Left lung (tissue), 4 donors: ENCODE measurements at regions not wholly inside any gene's neighbourhood (a gene's known extent, or its start where the extent isn't known, plus 50 kb on each side); places are given as distances from the start of the nearest gene placed in this dataset.

Source experiments
- ATAC-seq: fragments of 200-7000 bp; cut with Tn5 transposase; one replicate; pipeline ENCODE4 v1.9.1; 2020; ENCODE audit warnings: moderate library complexity
- DNase-seq, 4 donors: peaks; one replicate each; pipeline ENCODE4 v3.0.0-alpha.2; 2013 to 2020
- H3K27ac ChIP-seq, 2 donors: fragments of 200-600 bp; sonication (generic) in 1 of 2; one replicate each; pipeline versions ENCODE4 v1.5.0 to v1.8.0; 2020 to 2021
- H3K27me3 ChIP-seq, 2 donors: fragments of 200-600 bp; sonication (generic) in 1 of 2; one replicate each; pipeline versions ENCODE4 v1.5.0 to v1.8.0; 2020 to 2021
- H3K36me3 ChIP-seq, 2 donors: fragments of 200-600 bp; sonication (generic) in 1 of 2; one replicate each; pipeline versions ENCODE4 v1.5.0 to v1.8.0; 2020 to 2021
- H3K4me1 ChIP-seq, 2 donors: fragments of 200-600 bp; one replicate each; pipeline ENCODE4 v1.8.0; 2021
- H3K4me3 ChIP-seq, 2 donors: fragments of 200-600 bp; sonication (generic) in 1 of 2; one replicate each; pipeline versions ENCODE4 v1.5.0 to v1.8.0; 2020 to 2021; ENCODE audit warnings: mild to moderate bottlenecking in 1 of 2
- H3K9me3 ChIP-seq, 2 donors: fragments of 200-600 bp; sonication (generic) in 1 of 2; one replicate each; pipeline versions ENCODE4 v1.5.0 to v1.8.0; 2020 to 2021
- CTCF ChIP-seq, 2 donors: fragments of 200-600 bp; sonication (generic) in 1 of 2; IDR thresholded peaks; one replicate each; pipeline versions ENCODE4 v1.5.0 to v1.8.0; 2021; ENCODE audit warnings: antibody characterized with exemption in 2 of 2
- intact Hi-C, 2 donors: fragments of 100-400 bp; cut with DNase I; formaldehyde crosslinking; loops; one replicate each; pipeline versions ENCODE4 v1.11.2 to v1.14.2; 2022
- donor health status: DM: no; HTN: yes; CAD: no.
- donor health status: DM: no; HTN: no; CAD: no.

DNA sequence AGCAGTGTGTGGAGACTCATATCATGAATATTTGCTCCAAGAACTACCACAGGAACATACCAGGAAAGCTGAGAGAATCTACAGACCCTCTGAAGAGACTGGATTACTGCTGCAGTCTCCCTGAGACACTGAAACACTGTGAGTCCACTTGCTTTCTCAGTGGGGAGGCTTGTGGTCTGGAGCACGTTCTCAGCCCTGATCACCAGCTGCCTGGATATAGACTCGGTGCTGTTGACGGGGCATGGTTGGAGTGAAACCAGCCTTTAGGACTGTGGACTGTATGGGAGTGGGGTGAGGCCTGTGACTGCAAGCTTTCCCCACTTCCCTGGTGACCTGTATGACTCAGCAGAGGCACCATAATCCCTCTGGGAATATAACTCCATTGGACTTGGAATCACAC is 525.8 kb upstream of the FBXO33 start:
- no peaks in the 10 kb centered on the region for H3K36me3 ChIP-seq
- no peaks in the 10 kb centered on the region for H3K27me3 ChIP-seq
- intact Hi-C loops, result no loop called here
- ATAC-seq, result no peak
- no peaks in the 10 kb centered on the region for H3K4me1 ChIP-seq
- H3K9me3 ChIP-seq, result peaks cover 0 to 15% of the 10 kb centered on the region in 2 donors
- TF ChIP-seq CTCF (IDR thresholded peaks at IDR 0.05), result no peak
- DNase-seq, result no peak
- no peak overlapping the region for H3K27ac ChIP-seq
- H3K4me3 ChIP-seq, result no peak overlapping the region

GRCh38 chr14:39957290-39957689 is 525.1 kb upstream of the FBXO33 start:
- H3K36me3 ChIP-seq, result no peaks in the 10 kb centered on the region
- H3K27me3 ChIP-seq, result no peaks in the 10 kb centered on the region
- intact Hi-C loops, result no loop called here
- H3K4me3 ChIP-seq, result no peak overlapping the region
- peaks cover 0 to 20% of the 10 kb centered on the region in 2 donors for H3K9me3 ChIP-seq
- ATAC-seq (no peak), DNase-seq (no peak)
- H3K4me1 ChIP-seq, result no peaks in the 10 kb centered on the region
- H3K27ac ChIP-seq, result no peak overlapping the region
- TF ChIP-seq CTCF (IDR thresholded peaks at IDR 0.05), result no peak

- intact Hi-C loops, result no loop called here
- Histone ChIP-seq H3K27me3 (no peaks in the 10 kb centered on the region), H3K27ac (no peak overlapping the region), H3K36me3 (no peaks in the 10 kb centered on the region), H3K4me1 (no peaks in the 10 kb centered on the region), H3K9me3 (peaks cover 0 to 26% of the 10 kb centered on the region in 2 donors), H3K4me3 (no peak overlapping the region)
- ATAC-seq, result no peak
- DNase-seq, result no peak
- TF ChIP-seq CTCF (IDR thresholded peaks at IDR 0.05), result no peak
These were observed 524.1 kb upstream of the FBXO33 start for GRCh38 chr14:39956372-39956771.

DNA sequence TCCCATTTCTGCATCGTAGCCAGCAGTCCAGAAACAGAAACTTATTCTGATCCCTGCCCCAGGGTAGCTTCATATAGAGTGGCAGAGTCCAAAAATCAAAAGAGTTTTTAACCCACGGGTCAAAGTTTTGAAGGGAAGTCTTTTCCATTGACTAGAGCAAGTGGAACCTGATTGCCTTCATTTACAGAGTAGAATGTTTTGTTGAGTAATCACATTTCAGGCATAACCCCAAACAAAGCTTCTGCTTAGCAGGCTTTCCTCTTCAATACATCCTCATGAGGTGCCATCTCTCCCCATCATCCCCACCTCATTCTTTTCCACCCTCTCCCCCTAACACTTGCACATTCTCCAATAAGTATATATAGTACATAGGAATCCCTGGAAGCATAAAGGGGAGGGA is 516.0 kb upstream of the FBXO33 start:
- DNase-seq, result no peak
- ATAC-seq, result no peak
- intact Hi-C loops, result no loop called here

GRCh38 chr14:39946807-39947206 is 514.6 kb upstream of the FBXO33 start:
- Histone ChIP-seq H3K9me3 (peaks cover 0 to 13% of the 10 kb centered on the region in 2 donors), H3K27ac (no peak overlapping the region), H3K36me3 (no peaks in the 10 kb centered on the region), H3K4me1 (no peaks in the 10 kb centered on the region), H3K27me3 (no peaks in the 10 kb centered on the region), H3K4me3 (no peak overlapping the region)
- no peak for ATAC-seq
- intact Hi-C loops, result no loop called here
- DNase-seq, result no peak
- TF ChIP-seq CTCF (IDR thresholded peaks at IDR 0.05), result no peak

More for the DNA sequence above, 516.0 kb upstream of the FBXO33 start:
- H3K27me3 ChIP-seq, result no peaks in the 10 kb centered on the region
- H3K9me3 ChIP-seq, result peaks cover 0 to 20% of the 10 kb centered on the region in 2 donors
- H3K36me3 ChIP-seq, result no peaks in the 10 kb centered on the region
- no peak overlapping the region for H3K27ac ChIP-seq
- no peak overlapping the region for H3K4me3 ChIP-seq
- no peak for TF ChIP-seq CTCF (IDR thresholded peaks at IDR 0.05)
- no peaks in the 10 kb centered on the region for H3K4me1 ChIP-seq
